ENCODE measurements at regions not wholly inside any gene's neighbourhood (a gene's known extent, or its start where the extent isn't known, plus 50 kb on each side); places are given as distances from the start of the nearest gene placed in this dataset.

DNA sequence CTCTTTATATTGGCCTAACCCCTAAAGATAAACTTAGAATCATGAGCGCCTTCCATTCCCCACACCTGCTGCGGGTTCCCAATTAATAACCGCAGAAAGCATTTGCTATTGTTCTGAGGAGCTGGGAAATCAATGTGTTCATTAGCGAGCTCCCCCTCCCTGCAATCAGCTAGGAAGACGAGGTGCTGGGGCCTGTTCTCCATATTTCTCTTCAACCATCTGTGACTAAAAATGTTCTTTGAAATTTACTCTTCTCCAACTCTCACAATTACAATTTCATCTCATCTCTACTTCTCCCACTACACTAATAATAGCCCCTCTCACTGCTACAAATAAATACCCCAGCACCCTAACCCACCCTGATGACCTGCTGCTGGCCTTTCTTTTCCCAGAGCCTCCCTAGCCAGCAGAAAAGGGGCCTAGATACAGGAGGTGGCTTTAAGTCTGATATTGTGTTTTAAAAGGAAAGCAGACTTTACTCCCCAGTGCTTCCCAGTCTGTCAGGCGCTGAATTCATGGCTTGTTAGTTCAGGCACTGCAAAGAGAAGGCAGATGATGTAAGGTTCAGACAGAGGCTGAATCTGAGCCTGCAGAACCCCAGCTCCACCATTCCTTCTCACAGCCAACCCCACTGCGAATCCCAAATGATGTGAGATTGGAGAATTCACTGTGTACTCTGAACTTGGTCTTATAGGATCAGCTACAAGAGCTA is 477.5 kb upstream of the DAB1 start:
- DNase-seq, result no peak
- no peak for ATAC-seq

DNA sequence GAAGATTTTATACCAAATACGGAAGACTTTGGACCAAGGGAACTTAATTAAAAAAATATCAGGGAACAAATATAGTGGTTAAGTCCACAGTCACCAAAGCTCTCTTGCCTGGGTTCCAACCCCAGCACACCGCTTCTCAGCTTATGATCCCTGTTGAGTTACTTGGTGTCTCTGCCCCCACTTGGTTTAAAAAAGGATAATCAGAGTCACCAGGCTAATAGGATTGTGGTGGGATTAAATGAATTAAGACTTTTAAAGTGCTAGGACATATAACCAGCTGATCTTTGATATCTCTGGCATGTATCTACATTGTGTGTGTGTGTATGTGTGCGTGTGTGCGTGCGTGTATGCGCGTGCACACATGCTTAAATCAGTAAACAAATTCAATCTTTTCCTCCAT is 474.7 kb upstream of the DAB1 start:
- DNase-seq (no peak), ATAC-seq (no peak)
- H3K9me3 Mint-ChIP-seq, result no peaks in the 10 kb centered on the region
- H3K27ac Mint-ChIP-seq, result no peak overlapping the region
- intact Hi-C loops (cut with micrococcal nuclease), result no loop called here
- peaks cover 2% of the 10 kb centered on the region for H3K27me3 Mint-ChIP-seq
- CTCF ChIA-PET, result no interaction called here
- H3K36me3 Mint-ChIP-seq (ENCODE audit: low read depth), result no peaks in the 10 kb centered on the region
- TF ChIP-seq, protein P1, sequence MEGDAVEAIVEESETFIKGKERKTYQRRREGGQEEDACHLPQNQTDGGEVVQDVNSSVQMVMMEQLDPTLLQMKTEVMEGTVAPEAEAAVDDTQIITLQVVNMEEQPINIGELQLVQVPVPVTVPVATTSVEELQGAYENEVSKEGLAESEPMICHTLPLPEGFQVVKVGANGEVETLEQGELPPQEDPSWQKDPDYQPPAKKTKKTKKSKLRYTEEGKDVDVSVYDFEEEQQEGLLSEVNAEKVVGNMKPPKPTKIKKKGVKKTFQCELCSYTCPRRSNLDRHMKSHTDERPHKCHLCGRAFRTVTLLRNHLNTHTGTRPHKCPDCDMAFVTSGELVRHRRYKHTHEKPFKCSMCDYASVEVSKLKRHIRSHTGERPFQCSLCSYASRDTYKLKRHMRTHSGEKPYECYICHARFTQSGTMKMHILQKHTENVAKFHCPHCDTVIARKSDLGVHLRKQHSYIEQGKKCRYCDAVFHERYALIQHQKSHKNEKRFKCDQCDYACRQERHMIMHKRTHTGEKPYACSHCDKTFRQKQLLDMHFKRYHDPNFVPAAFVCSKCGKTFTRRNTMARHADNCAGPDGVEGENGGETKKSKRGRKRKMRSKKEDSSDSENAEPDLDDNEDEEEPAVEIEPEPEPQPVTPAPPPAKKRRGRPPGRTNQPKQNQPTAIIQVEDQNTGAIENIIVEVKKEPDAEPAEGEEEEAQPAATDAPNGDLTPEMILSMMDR (IDR thresholded peaks at IDR 0.05), result no peak
- no peak overlapping the region for H3K4me3 Mint-ChIP-seq
- H3K4me1 Mint-ChIP-seq (ENCODE audit: low read depth), result no peaks in the 10 kb centered on the region
- POLR2A ChIA-PET, result no interaction called here

More for the DNA sequence above, 477.5 kb upstream of the DAB1 start:
- Mint-ChIP-seq H3K27ac (no peak overlapping the region), H3K4me3 (no peak overlapping the region), H3K36me3 (ENCODE audit: low read depth) (no peaks in the 10 kb centered on the region), H3K4me1 (ENCODE audit: low read depth) (no peaks in the 10 kb centered on the region), H3K27me3 (peaks cover 2% of the 10 kb centered on the region), H3K9me3 (no peaks in the 10 kb centered on the region)
- intact Hi-C loops (cut with micrococcal nuclease), result no loop called here
- POLR2A ChIA-PET, result no interaction called here
- TF ChIP-seq, protein P1 (IDR thresholded peaks at IDR 0.05), result no peak
- CTCF ChIA-PET, result no interaction called here

DNA sequence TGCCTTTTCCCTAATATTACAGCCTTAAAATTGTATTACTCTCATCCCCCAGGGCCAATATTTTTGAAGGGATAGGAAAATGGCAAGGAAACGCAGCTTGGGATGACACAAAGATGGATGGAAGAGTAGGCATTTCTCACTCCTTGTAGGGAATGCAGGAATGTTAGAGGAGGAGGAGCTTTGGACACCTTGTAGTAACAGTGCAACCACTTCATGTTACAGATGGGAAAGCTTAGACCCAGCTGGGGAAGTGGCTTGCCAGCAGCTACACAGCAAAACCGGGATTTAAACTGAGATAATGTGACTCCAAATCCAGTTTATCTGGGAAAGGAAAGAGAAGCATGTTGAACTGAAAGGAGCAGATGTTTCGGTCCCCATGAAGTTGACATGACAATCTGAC is 473.7 kb upstream of the DAB1 start:
- intact Hi-C loops (cut with micrococcal nuclease), result no loop called here
- POLR2A ChIA-PET, result no interaction called here
- no peaks in the 10 kb centered on the region for H3K4me1 Mint-ChIP-seq (ENCODE audit: low read depth)

GRCh38 chr1:57894315-57894714 is 470.5 kb upstream of the DAB1 start:
- Mint-ChIP-seq H3K4me3 (no peak overlapping the region), H3K27me3 (peaks cover 7% of the 10 kb centered on the region), H3K4me1 (ENCODE audit: low read depth) (no peaks in the 10 kb centered on the region), H3K27ac (no peak overlapping the region), H3K9me3 (no peaks in the 10 kb centered on the region), H3K36me3 (ENCODE audit: low read depth) (no peaks in the 10 kb centered on the region)
- DNase-seq, result no peak
- no peak for ATAC-seq
- TF ChIP-seq, protein P1 (IDR thresholded peaks at IDR 0.05), result no peak
- POLR2A ChIA-PET, result interaction anchor here (0.6 kb wide), 1 partner anchor 154 kb away, joined by 3 read pairs; no protein-coding TSS in a partner anchor
- CTCF ChIA-PET, result no interaction called here
- intact Hi-C loops (cut with micrococcal nuclease), result no loop called here

More for the DNA sequence above, 473.7 kb upstream of the DAB1 start:
- CTCF ChIA-PET, result no interaction called here
- Mint-ChIP-seq H3K27ac (no peak overlapping the region), H3K9me3 (no peaks in the 10 kb centered on the region), H3K36me3 (ENCODE audit: low read depth) (no peaks in the 10 kb centered on the region), H3K4me3 (no peak overlapping the region), H3K27me3 (peaks cover 2% of the 10 kb centered on the region)
- TF ChIP-seq, protein P1 (IDR thresholded peaks at IDR 0.05), result no peak
- DNase-seq (no peak), ATAC-seq (no peak)

DNA sequence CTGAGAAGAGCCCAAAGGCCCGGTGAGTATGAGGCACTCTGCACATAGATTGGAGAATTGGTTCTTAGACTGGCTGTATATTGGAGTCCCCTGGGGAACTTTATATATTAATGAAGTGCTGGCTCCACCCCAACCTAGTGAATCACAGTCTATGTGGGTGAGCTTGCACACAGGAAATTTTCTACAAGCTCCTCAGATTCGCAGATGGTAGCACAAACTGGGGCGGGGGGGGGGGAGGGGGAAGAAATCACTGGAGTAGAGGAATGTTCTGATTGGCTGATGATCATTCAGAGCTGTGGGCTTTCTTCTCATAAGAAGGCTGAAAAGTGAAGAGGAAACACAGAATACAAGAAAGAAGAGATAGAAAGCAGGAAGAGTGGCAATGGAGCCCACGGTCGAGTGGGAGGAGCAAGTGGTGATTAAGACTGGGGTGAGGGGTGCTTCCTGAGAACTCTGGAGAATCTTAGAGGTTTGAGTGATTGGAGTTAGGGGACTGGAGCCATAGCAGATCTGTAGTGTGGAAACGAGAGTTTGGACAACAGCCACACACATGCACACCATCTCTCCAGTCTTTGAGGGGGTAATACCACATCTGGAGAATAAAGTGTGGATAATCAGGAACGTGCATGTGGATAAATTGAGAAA is 465.9 kb upstream of the DAB1 start:
- POLR2A ChIA-PET, result no interaction called here
- peaks cover 5% of the 10 kb centered on the region for H3K27me3 Mint-ChIP-seq
- DNase-seq (no peak), ATAC-seq (no peak)
- no peaks in the 10 kb centered on the region for H3K4me1 Mint-ChIP-seq (ENCODE audit: low read depth)
- CTCF ChIA-PET, result no interaction called here
- H3K9me3 Mint-ChIP-seq, result no peaks in the 10 kb centered on the region
- no peak overlapping the region for H3K4me3 Mint-ChIP-seq
- intact Hi-C loops (cut with micrococcal nuclease), result no loop called here
- TF ChIP-seq, protein P1 (IDR thresholded peaks at IDR 0.05), result no peak
- no peaks in the 10 kb centered on the region for H3K36me3 Mint-ChIP-seq (ENCODE audit: low read depth)
- H3K27ac Mint-ChIP-seq, result no peak overlapping the region
